SH-SY5Y (cell line): ENCODE measurements at regions not wholly inside any gene's neighbourhood (a gene's known extent, or its start where the extent isn't known, plus 50 kb on each side); places are given as distances from the start of the nearest gene placed in this dataset.

Experiments
- GATA2 ChIP-seq: IDR thresholded peaks from 2 replicates; pipeline ENCODE4 v1.6.1; 2011; ENCODE audit warnings: mild to moderate bottlenecking, low read depth, low read length
- GATA3 ChIP-seq: IDR thresholded peaks from 2 replicates; pipeline ENCODE4 v1.6.1; 2011; ENCODE audit warnings: low read depth, mild to moderate bottlenecking, low read length, moderate library complexity

- TF ChIP-seq GATA3, result no peak
- TF ChIP-seq GATA2, result no peak
These were observed 60.3 kb upstream of the AGPS start for GRCh38 chr2:177332026-177332991.

DNA sequence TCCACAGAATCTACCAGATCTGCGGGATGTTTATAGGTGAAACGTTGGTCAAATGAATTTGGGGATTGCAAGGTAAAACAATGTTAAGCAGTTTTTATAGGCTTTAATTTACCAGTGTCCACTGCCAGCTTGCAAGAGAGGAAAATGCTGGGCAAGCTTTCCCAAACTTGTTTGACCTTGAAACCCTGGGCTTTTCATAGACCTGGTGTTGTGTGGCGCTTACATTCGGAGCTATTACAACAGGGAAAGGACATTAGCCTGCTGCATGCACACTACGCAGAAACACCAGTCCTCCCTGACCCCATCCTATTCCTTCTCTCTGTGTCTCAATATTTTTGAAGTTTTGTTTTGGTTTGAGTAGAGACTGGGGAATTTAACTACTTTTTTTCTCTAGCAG is 59.6 kb upstream of the AGPS start:
- TF ChIP-seq GATA3 (no peak), GATA2 (no peak)

DNA sequence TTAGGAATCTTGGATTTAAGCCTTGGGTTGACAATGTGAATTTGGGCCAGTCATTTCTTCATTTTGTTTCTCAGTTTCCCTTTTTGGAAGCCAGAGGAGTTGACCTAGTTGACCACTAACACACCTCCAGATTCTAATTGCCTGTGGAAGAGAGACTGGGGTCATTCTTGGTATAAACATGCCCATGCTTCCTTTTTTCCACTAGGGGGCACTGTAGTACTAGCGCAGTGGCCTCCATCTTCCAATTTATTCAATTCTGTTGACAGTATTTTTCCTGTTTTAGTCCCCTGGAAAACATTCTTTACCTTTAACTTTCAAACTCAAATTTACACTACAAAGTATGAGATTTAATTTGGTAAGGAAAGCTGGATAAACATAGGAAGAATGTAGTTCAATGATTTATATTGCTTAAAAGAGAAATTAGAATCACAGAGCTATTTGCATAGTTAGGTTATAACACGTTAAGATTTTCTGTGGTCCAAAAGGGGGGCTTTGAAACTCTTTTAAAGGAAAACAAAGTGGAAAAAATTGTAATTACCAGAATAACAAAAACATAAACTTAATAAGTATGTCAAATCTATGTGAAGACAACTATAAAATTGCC is 57.5 kb upstream of the AGPS start:
- no peak for TF ChIP-seq GATA3
- TF ChIP-seq GATA2, result no peak

- TF ChIP-seq GATA3 (no peak), GATA2 (no peak)
These were observed 56.6 kb upstream of the AGPS start for GRCh38 chr2:177335917-177336450.

DNA sequence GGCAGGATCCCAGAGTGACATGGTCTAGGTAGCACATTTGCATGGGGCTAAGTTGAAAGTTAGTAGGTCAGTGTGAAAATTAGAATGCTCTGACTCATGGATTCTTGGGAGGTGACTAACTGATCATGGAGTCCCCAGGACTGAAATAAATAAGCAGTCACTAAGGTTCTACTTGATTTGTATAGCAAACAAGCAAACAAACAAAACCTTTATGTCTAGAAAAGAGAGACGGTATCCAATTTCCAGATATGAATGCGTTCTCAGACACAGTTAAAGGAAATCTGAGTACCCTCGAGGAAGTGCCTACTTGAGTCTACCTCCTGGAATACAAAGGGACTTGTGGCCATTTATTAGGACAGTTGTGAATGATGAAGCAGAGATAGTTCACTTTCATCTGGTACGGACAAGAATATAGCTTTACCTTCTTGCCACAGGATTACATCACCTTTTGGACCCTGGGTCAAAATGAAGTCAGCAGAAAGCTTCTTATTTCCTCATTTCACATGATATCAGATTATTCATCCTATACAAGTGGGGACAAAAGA is 54.3 kb upstream of the AGPS start:
- TF ChIP-seq GATA3, result no peak
- no peak for TF ChIP-seq GATA2

DNA sequence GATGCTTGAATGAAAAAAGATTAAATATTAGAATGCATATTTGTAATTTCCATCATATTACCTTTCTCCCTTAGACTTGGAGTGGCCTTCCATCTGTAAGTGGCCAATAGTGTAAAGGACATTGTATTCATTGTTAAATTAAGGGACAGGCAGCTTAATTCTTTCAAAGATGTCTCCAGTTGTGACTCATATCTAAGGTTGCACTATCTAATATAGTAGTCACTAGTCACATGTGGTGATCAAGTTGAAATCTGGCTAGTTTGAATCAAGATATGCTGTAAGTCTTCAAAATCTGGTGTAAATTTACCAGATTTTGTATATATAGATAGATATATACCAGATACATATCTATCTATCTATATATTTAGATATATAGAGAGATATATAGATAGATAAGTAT is 52.4 kb upstream of the AGPS start:
- TF ChIP-seq GATA2, result no peak
- no peak for TF ChIP-seq GATA3

GRCh38 chr2:177342736-177343135 is 49.8 kb upstream of the AGPS start:
- peak; percentile 58 for TF ChIP-seq GATA2
- 0 out of 2 replicates have a peak, but pooled peaks have one; percentile 14 for TF ChIP-seq GATA3
